ENCODE measurements at regions not wholly inside any gene's neighbourhood (a gene's known extent, or its start where the extent isn't known, plus 50 kb on each side); places are given as distances from the start of the nearest gene placed in this dataset.

DNA sequence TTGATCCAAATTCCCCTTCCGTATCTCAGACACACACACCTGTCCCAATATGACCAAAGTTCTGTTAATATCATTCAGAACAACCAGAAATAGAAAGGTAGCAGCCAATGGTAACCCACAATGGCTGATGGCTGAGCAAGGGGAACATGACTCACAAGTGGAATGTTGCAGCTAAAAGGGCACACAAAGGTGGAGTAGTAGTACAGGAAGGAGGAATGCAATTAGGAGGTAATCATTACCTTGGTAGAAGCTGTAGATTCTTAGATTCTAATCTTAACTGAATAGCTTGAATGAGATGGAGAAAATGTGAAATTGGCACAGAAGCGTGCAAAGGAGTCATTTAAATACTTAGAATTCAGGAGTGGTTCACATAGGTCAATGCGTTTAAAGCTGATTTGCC is 347.9 kb downstream of the NR2F2 start:
- TF ChIP-seq, protein P1, sequence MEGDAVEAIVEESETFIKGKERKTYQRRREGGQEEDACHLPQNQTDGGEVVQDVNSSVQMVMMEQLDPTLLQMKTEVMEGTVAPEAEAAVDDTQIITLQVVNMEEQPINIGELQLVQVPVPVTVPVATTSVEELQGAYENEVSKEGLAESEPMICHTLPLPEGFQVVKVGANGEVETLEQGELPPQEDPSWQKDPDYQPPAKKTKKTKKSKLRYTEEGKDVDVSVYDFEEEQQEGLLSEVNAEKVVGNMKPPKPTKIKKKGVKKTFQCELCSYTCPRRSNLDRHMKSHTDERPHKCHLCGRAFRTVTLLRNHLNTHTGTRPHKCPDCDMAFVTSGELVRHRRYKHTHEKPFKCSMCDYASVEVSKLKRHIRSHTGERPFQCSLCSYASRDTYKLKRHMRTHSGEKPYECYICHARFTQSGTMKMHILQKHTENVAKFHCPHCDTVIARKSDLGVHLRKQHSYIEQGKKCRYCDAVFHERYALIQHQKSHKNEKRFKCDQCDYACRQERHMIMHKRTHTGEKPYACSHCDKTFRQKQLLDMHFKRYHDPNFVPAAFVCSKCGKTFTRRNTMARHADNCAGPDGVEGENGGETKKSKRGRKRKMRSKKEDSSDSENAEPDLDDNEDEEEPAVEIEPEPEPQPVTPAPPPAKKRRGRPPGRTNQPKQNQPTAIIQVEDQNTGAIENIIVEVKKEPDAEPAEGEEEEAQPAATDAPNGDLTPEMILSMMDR (IDR thresholded peaks at IDR 0.05), result no peak
- no peak for TF ChIP-seq POLR2A (IDR thresholded peaks at IDR 0.05)

Measured in heart left ventricle (tissue), 13 donors.